ENCODE measurements at regions not wholly inside any gene's neighbourhood (a gene's known extent, or its start where the extent isn't known, plus 50 kb on each side); places are given as distances from the start of the nearest gene placed in this dataset.

- no peak for TF ChIP-seq CTCF (IDR thresholded peaks at IDR 0.05)
- TF ChIP-seq POLR2A (IDR thresholded peaks at IDR 0.05) = no peak
Observed at GRCh38 chr1:96901783-96902363, 180.3 kb downstream of the PTBP2 start.

Data from breast epithelium (tissue), 3 donors.